Lung (tissue), 11 donors: ENCODE measurements at regions not wholly inside any gene's neighbourhood (a gene's known extent, or its start where the extent isn't known, plus 50 kb on each side); places are given as distances from the start of the nearest gene placed in this dataset.

Source experiments
- ATAC-seq: fragments of 200-7000 bp; cut with Tn5 transposase; one replicate; pipeline ENCODE4 v1.9.1; 2020; ENCODE audit warnings: moderate number of reproducible peaks; ENCODE audit not compliant: insufficient read depth, low FRiP score
- DNase-seq, 3 donors: peaks; one replicate each; pipeline ENCODE4 v3.0.0-alpha.2; 2013 to 2017
- H3K27ac ChIP-seq, 2 donors: one replicate each; pipeline ENCODE4 v1.5.1; 2013; ENCODE audit warnings: mild to moderate bottlenecking in 2 of 2, moderate library complexity in 2 of 2, control low read depth in 1 of 2, inconsistent platforms in 1 of 2, low read depth in 1 of 2, low read length in 1 of 2
- H3K27me3 ChIP-seq, 3 donors: one replicate each; pipeline ENCODE4 v1.5.1; 2013; ENCODE audit warnings: low read length in 2 of 3; ENCODE audit not compliant: control insufficient read depth in 3 of 3, insufficient read depth in 3 of 3
- H3K36me3 ChIP-seq, 4 donors: one replicate each; pipeline ENCODE4 v1.5.1; 2013; ENCODE audit warnings: low read length in 4 of 4, mild to moderate bottlenecking in 1 of 4, moderate library complexity in 1 of 4; ENCODE audit not compliant: control insufficient read depth in 4 of 4, insufficient read depth in 4 of 4
- H3K4me1 ChIP-seq, 5 donors: one replicate each; pipeline ENCODE4 v1.5.1; 2013; ENCODE audit warnings: low read length in 5 of 5, mild to moderate bottlenecking in 2 of 5, moderate library complexity in 1 of 5; ENCODE audit not compliant: control insufficient read depth in 5 of 5, insufficient read depth in 5 of 5
- H3K4me3 ChIP-seq: one replicate; pipeline ENCODE4 v1.5.1; 2013; ENCODE audit warnings: mild to moderate bottlenecking, control low read depth, moderate library complexity
- H3K9ac ChIP-seq, 2 donors: one replicate each; pipeline ENCODE4 v1.5.1; 2013; ENCODE audit warnings: low read length in 2 of 2, control low read depth in 1 of 2; ENCODE audit not compliant: insufficient read depth in 1 of 2
- H3K9me3 ChIP-seq, 4 donors: one replicate each; pipeline ENCODE4 v1.5.1; 2013; ENCODE audit warnings: low read length in 3 of 4, mild to moderate bottlenecking in 1 of 4, moderate library complexity in 1 of 4; ENCODE audit not compliant: control insufficient read depth in 4 of 4, insufficient read depth in 3 of 4
- WGBS, 2 donors: extraction: QIAGEN DNeasy Blood & Tissue Kit; methylation state at CpG; one replicate each; pipeline ENCODE4 v1.1.7; 2013; 5-methylcytosine and 5-hydroxymethylcytosine counted together
- TF ChIP-seq, protein P1 (sequence below): IDR thresholded peaks from 2 replicates; pipeline ENCODE4 v1.5.1; 2012; ENCODE audit warnings: mild to moderate bottlenecking; ENCODE audit errors: control extremely low read depth, extremely low read depth
- donor health status: control.
- donor health status: control.
- donor health status: Bipolar disorder and iron deficiency.
- donor health status: healthy.
- donor health status: DM: yes; HTN: yes; CAD: no.

DNA sequence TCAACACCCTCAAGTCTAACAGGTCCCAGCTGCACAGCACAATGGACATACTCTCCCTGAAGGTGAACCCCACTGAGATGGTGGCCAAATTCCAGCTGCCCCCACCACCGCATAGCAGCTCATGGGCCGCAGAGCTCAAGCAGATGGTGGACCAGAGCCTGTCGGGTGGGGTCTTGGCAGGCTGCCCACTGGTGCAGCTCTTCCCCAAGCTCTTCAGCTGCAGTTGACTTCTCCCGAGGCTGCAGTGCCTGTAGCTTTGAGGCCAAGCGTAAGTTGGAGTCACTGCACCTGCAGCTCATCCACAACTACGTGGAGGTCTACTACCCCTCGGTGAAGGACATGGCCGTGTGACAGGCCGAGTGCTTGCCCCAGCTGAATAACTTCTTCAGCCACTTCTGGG, 56.6 kb upstream of the SPTLC1 start:
- Histone ChIP-seq H3K27ac (no peak overlapping the region), H3K4me3 (no peak overlapping the region), H3K4me1 (no peaks in the 10 kb centered on the region), H3K27me3 (no peaks in the 10 kb centered on the region), H3K9me3 (peaks cover 0 to 15% (median 3%) of the 10 kb centered on the region in 4 donors), H3K9ac (no peak overlapping the region), H3K36me3 (no peaks in the 10 kb centered on the region)
- WGBS, 2 donors: 84 to 94% methylated on average over 9 of the region's 9 CpGs
- ATAC-seq: no peak
- DNase-seq: no peak
- TF ChIP-seq, protein P1, sequence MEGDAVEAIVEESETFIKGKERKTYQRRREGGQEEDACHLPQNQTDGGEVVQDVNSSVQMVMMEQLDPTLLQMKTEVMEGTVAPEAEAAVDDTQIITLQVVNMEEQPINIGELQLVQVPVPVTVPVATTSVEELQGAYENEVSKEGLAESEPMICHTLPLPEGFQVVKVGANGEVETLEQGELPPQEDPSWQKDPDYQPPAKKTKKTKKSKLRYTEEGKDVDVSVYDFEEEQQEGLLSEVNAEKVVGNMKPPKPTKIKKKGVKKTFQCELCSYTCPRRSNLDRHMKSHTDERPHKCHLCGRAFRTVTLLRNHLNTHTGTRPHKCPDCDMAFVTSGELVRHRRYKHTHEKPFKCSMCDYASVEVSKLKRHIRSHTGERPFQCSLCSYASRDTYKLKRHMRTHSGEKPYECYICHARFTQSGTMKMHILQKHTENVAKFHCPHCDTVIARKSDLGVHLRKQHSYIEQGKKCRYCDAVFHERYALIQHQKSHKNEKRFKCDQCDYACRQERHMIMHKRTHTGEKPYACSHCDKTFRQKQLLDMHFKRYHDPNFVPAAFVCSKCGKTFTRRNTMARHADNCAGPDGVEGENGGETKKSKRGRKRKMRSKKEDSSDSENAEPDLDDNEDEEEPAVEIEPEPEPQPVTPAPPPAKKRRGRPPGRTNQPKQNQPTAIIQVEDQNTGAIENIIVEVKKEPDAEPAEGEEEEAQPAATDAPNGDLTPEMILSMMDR: no peak

DNA sequence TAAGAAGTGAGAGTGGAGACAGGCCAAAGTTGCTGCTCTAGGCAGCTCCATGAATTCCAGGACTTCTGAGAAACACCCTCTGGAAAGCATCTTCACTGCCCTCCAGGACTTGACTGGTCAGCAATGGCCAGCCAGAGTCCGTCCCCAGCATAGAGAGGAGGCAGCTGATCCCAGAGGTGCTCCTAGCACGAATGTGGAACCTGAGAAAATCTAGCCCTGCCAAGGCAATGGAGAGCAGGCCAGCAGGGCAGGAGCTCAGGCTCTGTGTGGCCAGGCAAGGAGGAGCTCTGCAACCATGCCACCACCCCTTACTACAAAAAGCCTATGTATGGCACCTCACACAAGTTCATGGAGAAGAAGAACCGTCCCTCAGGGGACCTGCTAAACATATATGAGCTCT, 56.1 kb upstream of the SPTLC1 start:
- Histone ChIP-seq H3K9ac (no peak overlapping the region), H3K9me3 (peaks cover 0 to 15% (median 3%) of the 10 kb centered on the region in 4 donors), H3K4me1 (no peaks in the 10 kb centered on the region), H3K27ac (no peak overlapping the region), H3K27me3 (no peaks in the 10 kb centered on the region), H3K36me3 (no peaks in the 10 kb centered on the region), H3K4me3 (no peak overlapping the region)
- WGBS, 2 donors: 90 to 94% methylated on average over 3 of the region's 3 CpGs
- DNase-seq: no peak
- TF ChIP-seq, protein P1: no peak
- ATAC-seq: no peak

DNA sequence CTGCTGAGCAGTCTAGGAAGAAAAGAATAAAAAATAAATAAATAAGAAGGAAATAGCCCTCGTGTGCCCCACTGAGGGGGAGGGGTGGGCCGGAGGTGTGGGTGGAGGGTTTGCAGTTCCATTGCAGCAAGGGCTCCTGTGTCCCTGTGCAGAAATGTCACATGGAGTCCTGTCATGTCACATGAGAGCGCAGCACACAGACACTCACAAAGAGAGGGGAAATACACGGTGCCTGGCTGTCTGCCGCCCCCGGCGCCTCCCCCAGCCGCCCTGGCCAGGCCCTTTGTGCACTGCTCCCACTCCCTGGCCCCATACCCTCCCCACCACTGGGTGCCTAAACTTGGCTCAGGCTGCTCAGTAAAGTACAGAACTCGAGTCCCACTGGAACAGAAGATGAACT, 55.6 kb upstream of the SPTLC1 start:
- Histone ChIP-seq H3K36me3 (no peaks in the 10 kb centered on the region), H3K4me1 (no peaks in the 10 kb centered on the region), H3K27me3 (no peaks in the 10 kb centered on the region), H3K9me3 (peaks cover 0 to 12% (median 3%) of the 10 kb centered on the region in 4 donors), H3K9ac (no peak overlapping the region), H3K27ac (no peak overlapping the region), H3K4me3 (no peak overlapping the region)
- 17 to 23% methylated on average over 9 of the region's 9 CpGs for WGBS, 2 donors
- DNase-seq (no peak), ATAC-seq (no peak)
- TF ChIP-seq, protein P1: no peak

DNA sequence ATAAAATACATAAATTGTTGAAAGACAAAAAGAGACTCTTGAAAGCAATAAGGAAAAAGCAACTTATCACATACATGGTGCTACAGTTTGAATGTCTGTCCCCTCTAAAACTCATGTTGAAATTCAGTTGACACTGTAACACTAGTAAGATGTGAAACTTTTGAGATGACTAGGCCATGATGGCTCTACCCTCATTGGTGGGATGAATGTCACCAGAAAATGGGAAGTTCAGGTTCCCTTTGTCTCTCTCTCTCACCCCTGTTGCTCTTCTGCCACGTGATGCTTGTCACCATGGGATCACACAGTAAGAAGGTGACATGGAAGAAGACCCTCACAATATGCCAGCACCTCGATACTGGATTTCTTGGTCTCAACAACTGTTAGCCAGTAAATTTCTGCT, 50.3 kb upstream of the SPTLC1 start:
- TF ChIP-seq, protein P1: no peak
- Histone ChIP-seq H3K4me1 (no peaks in the 10 kb centered on the region), H3K27me3 (no peaks in the 10 kb centered on the region), H3K27ac (no peak overlapping the region), H3K9me3 (peaks cover 0 to 5% (median 4%) of the 10 kb centered on the region in 4 donors), H3K4me3 (no peak overlapping the region), H3K9ac (no peak overlapping the region), H3K36me3 (no peaks in the 10 kb centered on the region)
- ATAC-seq: no peak
- DNase-seq: no peak
- 57 to 66% methylated on average over 2 of the region's 2 CpGs for WGBS, 2 donors
